ENCODE measurements at regions not wholly inside any gene's neighbourhood (a gene's known extent, or its start where the extent isn't known, plus 50 kb on each side); places are given as distances from the start of the nearest gene placed in this dataset.
A peak's percentile ranks its signal among the peaks of the same experiment; 100 is the strongest.

DNA sequence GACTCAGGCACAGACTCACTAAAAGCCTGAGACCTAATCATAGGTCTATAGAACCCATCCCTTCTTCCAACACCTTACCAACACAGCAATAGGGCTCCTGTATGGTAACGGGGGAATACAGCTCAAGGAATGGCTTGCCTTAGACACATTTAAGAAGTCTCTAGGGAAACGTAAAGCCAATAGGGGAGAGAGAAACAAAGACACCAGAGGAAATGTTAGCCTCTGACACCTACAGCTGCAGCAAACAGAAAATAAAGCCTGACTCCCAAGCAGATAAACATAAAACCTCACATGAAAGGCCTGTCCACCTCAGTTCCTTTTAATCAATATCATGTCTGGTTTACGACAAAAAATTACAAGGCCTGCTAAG is 51.1 kb upstream of the NCOA1 start:
- H3K36me3 ChIP-seq (ENCODE audit: insufficient read depth, low read length), result no peaks in the 10 kb centered on the region
- no peak overlapping the region for H2AFZ ChIP-seq (ENCODE audit: low read length, unreplicated experiment)
- no peaks in the 10 kb centered on the region for H3K79me2 ChIP-seq (ENCODE audit: control insufficient read depth, insufficient read depth, low read length, unreplicated experiment)
- no peak overlapping the region for H3K4me3 ChIP-seq (ENCODE audit: low read depth, low read length)
- no peak overlapping the region for H3K27ac ChIP-seq (ENCODE audit: low read depth, low read length)
- H3K27me3 ChIP-seq (ENCODE audit: insufficient read depth, low read length), result no peaks in the 10 kb centered on the region
- no peaks in the 10 kb centered on the region for H3K4me1 ChIP-seq (ENCODE audit: control insufficient read depth, insufficient read depth, low read length, unreplicated experiment)

DNA sequence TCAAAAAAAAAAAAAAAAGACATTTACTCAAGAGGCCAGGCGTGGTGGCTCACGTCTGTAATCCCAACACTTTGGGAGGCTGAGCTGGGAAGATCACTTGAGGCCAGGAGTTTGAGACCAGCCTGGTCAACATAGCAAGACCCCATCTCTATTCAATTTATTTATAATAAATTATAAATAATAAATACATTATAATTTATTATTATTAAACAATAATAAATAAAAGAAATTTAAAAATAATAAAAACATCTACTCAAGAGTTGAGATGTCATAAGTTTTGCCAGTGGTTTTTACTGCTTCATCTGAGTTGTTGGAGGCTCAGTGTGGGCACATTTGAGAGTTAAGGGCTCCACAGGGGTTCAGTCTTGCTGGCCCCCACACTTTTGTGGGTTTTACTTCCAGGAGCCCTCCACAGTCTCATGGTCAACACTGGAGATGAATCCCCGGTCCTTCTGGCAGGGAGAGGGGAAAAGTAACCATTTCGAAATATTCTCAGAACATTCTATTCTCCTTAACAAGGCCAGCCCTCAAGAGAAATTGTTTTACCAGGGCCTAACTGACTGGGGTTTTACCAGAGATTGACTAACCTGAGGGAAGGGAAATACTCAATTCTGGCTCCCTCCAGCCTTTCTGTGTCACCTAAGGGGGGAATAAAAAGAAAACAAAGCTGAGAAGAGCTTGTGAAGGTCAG is 51.6 kb upstream of the NCOA1 start:
- no peak overlapping the region for H3K27ac ChIP-seq (ENCODE audit: low read depth, low read length)
- H3K27me3 ChIP-seq (ENCODE audit: insufficient read depth, low read length), result no peaks in the 10 kb centered on the region
- no peaks in the 10 kb centered on the region for H3K4me1 ChIP-seq (ENCODE audit: control insufficient read depth, insufficient read depth, low read length, unreplicated experiment)
- H3K4me3 ChIP-seq (ENCODE audit: low read depth, low read length), result no peak overlapping the region
- H3K36me3 ChIP-seq (ENCODE audit: insufficient read depth, low read length), result no peaks in the 10 kb centered on the region
- H2AFZ ChIP-seq (ENCODE audit: low read length, unreplicated experiment), result no peak overlapping the region
- H3K79me2 ChIP-seq (ENCODE audit: control insufficient read depth, insufficient read depth, low read length, unreplicated experiment), result no peaks in the 10 kb centered on the region

DNA sequence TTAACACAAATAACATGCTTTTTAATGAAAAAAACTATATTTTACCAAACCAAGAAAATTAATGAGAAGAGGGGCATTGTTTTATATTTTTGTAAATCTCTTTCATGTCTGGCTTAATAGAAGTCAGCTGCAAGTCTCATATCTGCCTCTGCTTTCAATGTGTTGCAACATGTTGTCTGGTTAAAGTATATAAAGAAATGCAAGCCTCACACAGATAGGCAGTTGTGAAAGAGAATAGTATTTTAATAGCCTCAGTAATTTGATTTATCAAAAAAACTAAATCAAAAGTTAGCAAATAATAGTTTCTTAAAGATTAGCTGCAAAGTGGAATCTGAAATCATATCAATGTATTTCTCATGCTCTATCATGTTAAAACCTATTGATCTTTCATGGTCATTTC is 52.9 kb upstream of the NCOA1 start:
- H3K4me1 ChIP-seq (ENCODE audit: control insufficient read depth, insufficient read depth, low read length, unreplicated experiment), result no peaks in the 10 kb centered on the region
- no peak overlapping the region for H2AFZ ChIP-seq (ENCODE audit: low read length, unreplicated experiment)
- no peak overlapping the region for H3K4me3 ChIP-seq (ENCODE audit: low read depth, low read length)
- H3K36me3 ChIP-seq (ENCODE audit: insufficient read depth, low read length), result no peaks in the 10 kb centered on the region
- no peaks in the 10 kb centered on the region for H3K79me2 ChIP-seq (ENCODE audit: control insufficient read depth, insufficient read depth, low read length, unreplicated experiment)
- H3K27me3 ChIP-seq (ENCODE audit: insufficient read depth, low read length), result no peaks in the 10 kb centered on the region
- H3K27ac ChIP-seq (ENCODE audit: low read depth, low read length), result no peak overlapping the region

DNA sequence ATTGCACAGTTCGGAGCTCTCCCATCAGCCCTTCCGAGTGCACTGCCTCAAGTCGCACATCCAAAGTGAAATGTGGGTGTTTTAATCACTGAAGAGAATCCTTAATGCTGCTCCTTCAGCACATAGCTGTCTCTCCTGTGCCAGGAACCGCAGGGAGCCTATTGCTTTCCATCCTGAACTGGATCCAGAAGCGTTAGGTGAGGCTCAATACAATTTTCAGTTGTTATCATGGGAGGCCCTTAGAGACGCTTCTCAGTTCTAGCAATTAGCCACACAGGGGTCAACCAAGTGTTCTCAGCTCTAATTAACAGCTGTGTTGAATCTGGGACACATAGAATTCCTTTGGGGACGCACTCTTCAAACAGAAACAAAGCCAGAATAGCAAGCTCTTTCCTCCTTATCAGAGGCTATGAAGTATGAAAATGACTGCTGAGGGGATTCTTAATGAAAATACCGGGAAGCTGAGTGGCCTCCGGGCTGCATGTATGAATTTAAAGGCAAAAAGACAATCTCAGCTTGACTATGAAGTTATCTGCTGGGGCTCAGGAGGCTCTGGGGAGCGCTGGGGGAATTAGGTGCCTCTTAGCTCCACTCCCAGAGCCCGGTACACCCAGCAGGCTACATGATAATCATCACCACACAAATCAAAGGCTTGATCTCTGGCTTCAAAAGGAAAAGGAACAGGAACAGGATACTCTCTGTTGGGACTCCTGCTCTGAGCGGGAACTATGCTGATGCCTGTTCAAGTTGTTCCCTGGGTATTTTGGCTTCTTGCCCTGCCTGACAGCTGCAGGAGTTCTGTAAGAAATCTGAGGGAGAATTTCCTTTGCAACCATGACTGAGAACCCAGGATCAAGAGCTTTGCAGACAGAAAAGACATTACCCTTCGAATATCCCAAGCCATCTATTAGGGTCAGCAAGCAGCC is 55.4 kb upstream of the NCOA1 start:
- H3K27me3 ChIP-seq (ENCODE audit: insufficient read depth, low read length), result no peaks in the 10 kb centered on the region
- H3K27ac ChIP-seq (ENCODE audit: low read depth, low read length), result no peak overlapping the region
- no peak overlapping the region for H3K4me3 ChIP-seq (ENCODE audit: low read depth, low read length)
- H3K36me3 ChIP-seq (ENCODE audit: insufficient read depth, low read length), result no peaks in the 10 kb centered on the region
- H3K4me1 ChIP-seq (ENCODE audit: control insufficient read depth, insufficient read depth, low read length, unreplicated experiment), result no peaks in the 10 kb centered on the region
- peak overlapping the region; percentile 9 for H2AFZ ChIP-seq (ENCODE audit: low read length, unreplicated experiment)
- no peaks in the 10 kb centered on the region for H3K79me2 ChIP-seq (ENCODE audit: control insufficient read depth, insufficient read depth, low read length, unreplicated experiment)

DNA sequence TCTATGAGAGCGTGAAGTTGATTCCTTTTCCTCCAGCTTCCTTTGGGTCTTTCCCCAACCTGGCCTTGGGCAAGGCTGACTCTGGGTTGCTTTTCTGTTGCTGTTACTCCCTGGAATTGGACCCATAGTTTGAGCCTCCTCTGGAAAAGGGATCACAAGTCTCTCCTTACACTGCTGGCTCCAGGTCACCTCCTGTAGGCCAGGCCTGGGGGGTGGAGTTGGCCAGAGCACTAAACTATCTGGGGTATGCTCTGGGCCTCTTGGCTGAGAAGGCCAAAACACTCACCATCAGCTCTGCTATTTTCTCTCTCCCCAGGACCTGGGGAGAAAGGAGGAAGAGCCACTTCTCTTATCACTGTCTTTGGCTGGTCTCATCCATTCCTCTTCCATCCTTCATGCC is 56.5 kb upstream of the NCOA1 start:
- Histone ChIP-seq H3K27me3 (ENCODE audit: insufficient read depth, low read length) (no peaks in the 10 kb centered on the region), H3K4me3 (ENCODE audit: low read depth, low read length) (no peak overlapping the region), H3K27ac (ENCODE audit: low read depth, low read length) (no peak overlapping the region), H3K4me1 (ENCODE audit: control insufficient read depth, insufficient read depth, low read length, unreplicated experiment) (no peaks in the 10 kb centered on the region), H2AFZ (ENCODE audit: low read length, unreplicated experiment) (no peak overlapping the region), H3K36me3 (ENCODE audit: insufficient read depth, low read length) (no peaks in the 10 kb centered on the region), H3K79me2 (ENCODE audit: control insufficient read depth, insufficient read depth, low read length, unreplicated experiment) (no peaks in the 10 kb centered on the region)

DNA sequence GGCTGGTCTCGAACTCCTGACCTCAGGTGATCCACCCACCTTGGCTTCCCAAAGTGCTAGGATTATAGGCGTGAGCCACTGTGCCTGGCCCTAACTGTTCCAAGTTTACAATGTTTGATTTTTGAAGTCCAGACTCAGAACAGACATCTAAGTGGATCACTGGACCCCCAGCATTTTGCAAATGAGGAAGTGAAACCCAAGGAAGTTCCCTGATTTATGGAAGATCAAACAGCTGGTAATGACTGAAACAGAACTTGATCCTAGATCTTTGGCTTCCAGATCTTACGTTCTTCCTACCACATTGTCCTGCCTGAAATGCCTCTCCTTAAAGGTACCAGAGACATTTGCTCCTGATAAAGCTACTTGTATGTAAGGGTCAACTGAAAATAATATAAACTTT is 58.3 kb upstream of the NCOA1 start:
- Histone ChIP-seq H3K4me1 (ENCODE audit: control insufficient read depth, insufficient read depth, low read length, unreplicated experiment) (no peaks in the 10 kb centered on the region), H3K27me3 (ENCODE audit: insufficient read depth, low read length) (no peaks in the 10 kb centered on the region), H3K79me2 (ENCODE audit: control insufficient read depth, insufficient read depth, low read length, unreplicated experiment) (no peaks in the 10 kb centered on the region), H3K36me3 (ENCODE audit: insufficient read depth, low read length) (no peaks in the 10 kb centered on the region), H3K4me3 (ENCODE audit: low read depth, low read length) (no peak overlapping the region), H2AFZ (ENCODE audit: low read length, unreplicated experiment) (no peak overlapping the region), H3K27ac (ENCODE audit: low read depth, low read length) (no peak overlapping the region)

DNA sequence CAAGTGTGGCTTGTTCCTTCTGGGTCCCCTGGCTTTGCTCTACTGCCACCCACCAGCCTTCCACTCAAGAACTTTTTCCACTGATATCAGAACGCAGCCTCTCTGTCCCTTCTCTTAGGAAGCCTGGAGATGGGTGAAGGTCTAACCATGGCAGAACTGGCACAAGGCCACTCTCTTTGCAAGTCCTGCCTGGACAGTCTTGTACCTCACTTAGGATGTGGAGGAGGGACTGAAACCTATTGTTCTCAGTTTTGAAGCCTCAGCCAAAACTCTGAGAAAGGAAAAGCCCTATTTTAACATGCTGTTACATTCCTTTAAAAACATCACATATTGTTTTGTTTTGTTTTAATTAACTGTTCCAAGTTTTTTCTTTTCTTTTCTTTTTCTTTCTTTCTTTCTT is 58.9 kb upstream of the NCOA1 start:
- no peak overlapping the region for H3K4me3 ChIP-seq (ENCODE audit: low read depth, low read length)
- H3K27ac ChIP-seq (ENCODE audit: low read depth, low read length), result no peak overlapping the region
- no peaks in the 10 kb centered on the region for H3K36me3 ChIP-seq (ENCODE audit: insufficient read depth, low read length)
- no peaks in the 10 kb centered on the region for H3K4me1 ChIP-seq (ENCODE audit: control insufficient read depth, insufficient read depth, low read length, unreplicated experiment)
- H2AFZ ChIP-seq (ENCODE audit: low read length, unreplicated experiment), result no peak overlapping the region
- H3K79me2 ChIP-seq (ENCODE audit: control insufficient read depth, insufficient read depth, low read length, unreplicated experiment), result no peaks in the 10 kb centered on the region
- H3K27me3 ChIP-seq (ENCODE audit: insufficient read depth, low read length), result no peaks in the 10 kb centered on the region

DNA sequence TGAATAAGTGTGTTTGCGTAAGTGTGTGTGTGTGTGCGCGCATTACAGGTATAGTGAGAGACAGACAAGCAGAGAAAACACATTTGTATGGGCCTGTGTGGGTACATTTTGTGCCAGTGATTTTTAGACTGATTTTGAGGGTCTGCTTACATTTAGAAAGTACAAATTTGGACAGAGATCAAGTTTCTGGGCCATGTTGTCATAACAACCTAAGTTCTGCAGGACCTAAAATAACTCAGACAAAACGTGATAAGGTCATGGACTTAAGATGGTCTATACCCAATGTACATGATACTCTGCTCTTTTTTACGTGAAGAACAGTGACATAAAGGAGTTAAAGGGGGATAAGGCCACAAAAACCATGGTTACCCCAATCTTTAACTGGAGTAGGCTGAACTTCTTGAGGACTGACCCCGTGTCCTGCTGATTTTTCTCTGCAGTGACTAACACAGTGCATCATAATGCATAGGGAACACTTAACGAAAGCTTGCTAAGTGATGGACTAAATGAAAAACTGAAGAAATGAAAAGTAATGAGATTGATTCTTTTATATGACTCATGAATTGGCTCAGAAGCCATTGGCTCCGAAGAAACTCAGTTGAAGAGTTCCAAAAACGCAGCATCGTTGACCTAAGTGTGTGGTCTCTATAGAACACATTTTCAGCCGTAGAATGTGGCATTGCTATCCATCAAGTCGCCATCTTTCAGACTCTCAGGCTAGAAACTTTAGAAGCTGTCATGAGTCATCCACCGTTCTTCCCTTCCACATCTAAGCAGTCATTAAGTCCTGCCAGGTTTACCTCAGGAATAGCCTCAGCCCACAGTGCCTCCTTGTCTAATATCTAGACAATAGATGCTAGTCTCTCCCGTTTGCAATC is 61.6 kb upstream of the NCOA1 start:
- Histone ChIP-seq H3K27me3 (ENCODE audit: insufficient read depth, low read length) (no peaks in the 10 kb centered on the region), H3K36me3 (ENCODE audit: insufficient read depth, low read length) (no peaks in the 10 kb centered on the region), H3K79me2 (ENCODE audit: control insufficient read depth, insufficient read depth, low read length, unreplicated experiment) (no peaks in the 10 kb centered on the region), H3K4me1 (ENCODE audit: control insufficient read depth, insufficient read depth, low read length, unreplicated experiment) (no peaks in the 10 kb centered on the region), H3K4me3 (ENCODE audit: low read depth, low read length) (no peak overlapping the region), H2AFZ (ENCODE audit: low read length, unreplicated experiment) (peak overlapping the region; percentile 64), H3K27ac (ENCODE audit: low read depth, low read length) (no peak overlapping the region)

DNA sequence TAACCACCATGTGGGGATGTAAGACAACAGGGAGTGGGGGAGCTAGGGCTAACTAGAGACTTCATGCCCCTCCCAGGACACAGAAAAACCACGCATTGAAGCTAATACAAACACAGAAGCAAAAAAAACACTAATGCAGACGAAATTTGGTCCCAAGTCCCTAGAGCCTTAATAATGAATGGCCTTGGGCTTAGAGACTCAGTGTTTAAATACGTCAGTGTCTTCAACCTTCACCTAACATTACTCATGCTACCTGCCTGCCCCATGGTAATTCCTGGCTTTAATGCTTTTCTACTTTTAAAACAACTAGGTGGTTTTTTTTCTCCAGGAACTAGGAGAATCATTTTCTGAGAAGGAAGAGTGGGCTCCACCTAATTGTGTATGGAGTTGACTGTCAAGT is 64.1 kb upstream of the ITSN2 start:
- Histone ChIP-seq H3K36me3 (ENCODE audit: insufficient read depth, low read length) (no peaks in the 10 kb centered on the region), H3K27me3 (ENCODE audit: insufficient read depth, low read length) (no peaks in the 10 kb centered on the region), H3K79me2 (ENCODE audit: control insufficient read depth, insufficient read depth, low read length, unreplicated experiment) (no peaks in the 10 kb centered on the region), H3K27ac (ENCODE audit: low read depth, low read length) (no peak overlapping the region), H2AFZ (ENCODE audit: low read length, unreplicated experiment) (no peak overlapping the region), H3K4me3 (ENCODE audit: low read depth, low read length) (no peak overlapping the region), H3K4me1 (ENCODE audit: control insufficient read depth, insufficient read depth, low read length, unreplicated experiment) (no peaks in the 10 kb centered on the region)

DNA sequence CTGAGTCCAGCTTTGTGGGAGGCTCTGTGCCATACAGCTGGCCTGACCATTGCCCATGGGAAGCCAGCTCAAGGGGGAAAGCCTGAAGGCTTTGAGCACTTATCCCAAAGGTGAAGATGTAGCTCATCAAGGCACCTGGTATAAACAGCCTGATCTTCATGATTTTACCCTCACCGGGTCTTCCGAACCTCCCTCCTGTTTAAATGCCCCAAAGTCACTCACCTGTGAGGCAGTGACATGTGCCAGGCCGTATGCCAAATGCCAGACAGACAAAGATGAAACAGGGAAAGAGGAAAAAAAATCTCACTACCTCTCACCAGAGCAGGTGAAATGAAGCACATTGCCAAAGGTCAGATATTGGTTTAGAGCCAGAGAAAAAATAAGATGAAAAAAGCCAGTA is 62.8 kb upstream of the ITSN2 start:
- Histone ChIP-seq H3K27me3 (ENCODE audit: insufficient read depth, low read length) (no peaks in the 10 kb centered on the region), H3K4me1 (ENCODE audit: control insufficient read depth, insufficient read depth, low read length, unreplicated experiment) (no peaks in the 10 kb centered on the region), H3K79me2 (ENCODE audit: control insufficient read depth, insufficient read depth, low read length, unreplicated experiment) (no peaks in the 10 kb centered on the region), H3K27ac (ENCODE audit: low read depth, low read length) (no peak overlapping the region), H3K36me3 (ENCODE audit: insufficient read depth, low read length) (no peaks in the 10 kb centered on the region), H3K4me3 (ENCODE audit: low read depth, low read length) (no peak overlapping the region), H2AFZ (ENCODE audit: low read length, unreplicated experiment) (no peak overlapping the region)
